Mucosa of descending colon (tissue), 3 donors: ENCODE measurements at regions not wholly inside any gene's neighbourhood (a gene's known extent, or its start where the extent isn't known, plus 50 kb on each side); places are given as distances from the start of the nearest gene placed in this dataset.

Experiments used
- ATAC-seq: fragments of 200-7000 bp; cut with Tn5 transposase; one replicate; pipeline ENCODE4 v1.9.1; 2020; ENCODE audit warnings: mild to moderate bottlenecking, moderate library complexity
- DNase-seq, 3 donors: peaks; one replicate each; pipeline ENCODE4 v3.0.0-alpha.2; 2020
- H3K36me3 ChIP-seq: fragments of 200-600 bp; one replicate; pipeline ENCODE4 v1.8.0; 2021; ENCODE audit warnings: low read depth, mild to moderate bottlenecking
- H3K4me1 ChIP-seq: fragments of 200-600 bp; one replicate; pipeline ENCODE4 v1.8.0; 2021; ENCODE audit warnings: low read depth, mild to moderate bottlenecking
- H3K4me3 ChIP-seq: fragments of 200-600 bp; one replicate; pipeline ENCODE4 v1.8.0; 2021; ENCODE audit warnings: mild to moderate bottlenecking
- H3K9me3 ChIP-seq: fragments of 200-600 bp; one replicate; pipeline ENCODE4 v1.8.0; 2021; ENCODE audit warnings: mild to moderate bottlenecking
- intact Hi-C, 2 donors: fragments of 100-400 bp; cut with DNase I in 1 of 2; cut with micrococcal nuclease in 1 of 2; formaldehyde crosslinking; loops; one replicate each; pipeline versions ENCODE4 v1.11.0 to v1.11.1; 2022; cut with DNase I, micrococcal nuclease
- TF ChIP-seq, protein P1 (sequence below): fragments of 200-600 bp; IDR thresholded peaks from one replicate; pipeline ENCODE4 v1.8.0; 2022; ENCODE audit warnings: antibody characterized with exemption, mild to moderate bottlenecking
- donor health status: DM: no; HTN: no; CAD: no; lungs with moderate emphysema.
- donor health status: DM: no; HTN: no; CAD: no.
- donor health status: DM: no; HTN: yes; CAD: no.

DNA sequence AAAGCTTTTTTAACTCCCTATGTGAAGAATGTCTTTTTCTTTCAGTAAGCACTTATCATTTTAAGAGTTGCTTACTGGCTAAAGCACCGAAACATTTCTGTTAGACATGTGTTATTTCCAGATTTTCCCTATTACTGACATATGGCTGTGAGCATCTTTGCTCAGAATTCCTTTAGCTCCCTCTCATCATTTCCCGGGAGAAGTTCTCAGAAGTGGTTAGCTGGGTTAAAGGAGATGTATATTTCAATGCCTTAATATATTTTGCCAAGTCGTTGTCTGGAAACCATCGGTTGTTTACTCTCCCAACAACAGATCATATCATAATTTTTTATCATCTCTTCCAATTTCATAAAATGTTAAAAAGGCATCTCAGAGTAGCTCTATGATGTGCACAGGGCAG is 396.5 kb downstream of the OCA2 start:
- H3K4me1 ChIP-seq: no peaks in the 10 kb centered on the region
- DNase-seq (no peak), ATAC-seq (no peak)
- intact Hi-C loops: no loop called here
- no peak overlapping the region for H3K4me3 ChIP-seq
- H3K36me3 ChIP-seq: no peaks in the 10 kb centered on the region
- H3K9me3 ChIP-seq: peaks cover 82% of the 10 kb centered on the region
- TF ChIP-seq, protein P1, sequence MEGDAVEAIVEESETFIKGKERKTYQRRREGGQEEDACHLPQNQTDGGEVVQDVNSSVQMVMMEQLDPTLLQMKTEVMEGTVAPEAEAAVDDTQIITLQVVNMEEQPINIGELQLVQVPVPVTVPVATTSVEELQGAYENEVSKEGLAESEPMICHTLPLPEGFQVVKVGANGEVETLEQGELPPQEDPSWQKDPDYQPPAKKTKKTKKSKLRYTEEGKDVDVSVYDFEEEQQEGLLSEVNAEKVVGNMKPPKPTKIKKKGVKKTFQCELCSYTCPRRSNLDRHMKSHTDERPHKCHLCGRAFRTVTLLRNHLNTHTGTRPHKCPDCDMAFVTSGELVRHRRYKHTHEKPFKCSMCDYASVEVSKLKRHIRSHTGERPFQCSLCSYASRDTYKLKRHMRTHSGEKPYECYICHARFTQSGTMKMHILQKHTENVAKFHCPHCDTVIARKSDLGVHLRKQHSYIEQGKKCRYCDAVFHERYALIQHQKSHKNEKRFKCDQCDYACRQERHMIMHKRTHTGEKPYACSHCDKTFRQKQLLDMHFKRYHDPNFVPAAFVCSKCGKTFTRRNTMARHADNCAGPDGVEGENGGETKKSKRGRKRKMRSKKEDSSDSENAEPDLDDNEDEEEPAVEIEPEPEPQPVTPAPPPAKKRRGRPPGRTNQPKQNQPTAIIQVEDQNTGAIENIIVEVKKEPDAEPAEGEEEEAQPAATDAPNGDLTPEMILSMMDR: no peak

DNA sequence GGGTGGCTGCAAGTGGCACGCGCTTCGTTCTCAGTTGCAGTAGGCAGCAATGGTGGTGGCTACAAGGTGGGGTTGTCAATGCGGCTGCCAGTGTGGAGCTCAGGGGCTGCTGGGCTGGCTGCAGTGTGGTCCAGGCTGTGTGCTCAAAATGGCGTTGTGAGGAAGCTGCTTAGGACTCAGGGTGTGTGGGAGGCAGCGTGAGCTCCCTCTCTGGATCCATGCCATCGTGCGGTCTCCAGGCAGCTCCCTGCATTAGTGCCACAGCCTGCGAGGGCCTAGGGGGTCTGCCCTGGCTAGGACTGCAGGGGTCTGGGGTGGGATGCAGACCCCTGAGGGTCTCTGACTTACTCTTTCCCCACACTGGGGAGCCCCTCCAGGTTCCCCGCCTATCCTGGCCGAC is 397.2 kb downstream of the OCA2 start:
- Histone ChIP-seq H3K4me3 (no peak overlapping the region), H3K4me1 (no peaks in the 10 kb centered on the region), H3K9me3 (peaks cover 82% of the 10 kb centered on the region), H3K36me3 (no peaks in the 10 kb centered on the region)
- DNase-seq (no peak), ATAC-seq (no peak)
- TF ChIP-seq, protein P1: no peak
- intact Hi-C loops: no loop called here

DNA sequence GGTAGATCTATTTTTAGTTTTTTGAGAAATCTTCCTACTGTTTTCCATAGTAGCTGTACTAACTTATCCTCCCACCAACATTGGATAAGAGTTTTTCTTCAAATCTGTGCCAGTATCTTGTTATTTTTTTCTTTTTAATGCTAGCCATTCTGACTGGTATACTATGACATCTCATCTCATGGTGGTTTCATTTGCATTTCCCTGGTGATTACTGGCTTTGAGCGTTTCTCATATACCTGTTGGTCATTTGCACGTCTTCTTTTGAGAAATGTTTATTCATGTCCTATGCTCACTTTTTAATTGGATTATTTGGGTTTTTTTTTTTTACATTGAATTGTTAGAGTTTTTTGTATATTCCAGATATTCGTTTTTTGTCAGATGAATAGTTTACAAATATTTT is 398.1 kb downstream of the OCA2 start:
- intact Hi-C loops: no loop called here
- H3K36me3 ChIP-seq: no peaks in the 10 kb centered on the region
- no peak overlapping the region for H3K4me3 ChIP-seq
- TF ChIP-seq, protein P1: no peak
- DNase-seq (no peak), ATAC-seq (no peak)
- H3K9me3 ChIP-seq: peaks cover 84% of the 10 kb centered on the region
- no peaks in the 10 kb centered on the region for H3K4me1 ChIP-seq

DNA sequence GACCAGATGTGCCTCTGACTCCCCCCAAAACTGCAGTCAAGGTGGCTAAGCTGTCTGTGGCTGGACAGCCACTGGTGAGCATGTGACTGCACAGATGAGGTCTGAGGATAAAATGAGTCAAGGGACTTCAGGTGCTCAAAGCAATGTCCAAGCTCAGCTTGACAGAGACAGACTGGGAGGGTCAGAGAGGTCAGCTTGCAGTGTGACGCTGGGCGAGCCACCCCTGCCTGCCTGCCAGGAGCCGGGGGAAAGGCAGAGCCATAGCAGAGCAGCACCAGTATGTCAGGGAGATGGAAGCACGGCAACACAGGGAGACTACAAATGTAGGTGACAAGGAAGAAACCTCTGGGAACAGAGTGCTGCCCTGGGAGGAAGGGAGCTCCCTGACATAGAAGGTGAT is 399.4 kb downstream of the OCA2 start:
- intact Hi-C loops: no loop called here
- DNase-seq: no peak

GRCh38 chr15:27696530-27696929 is 402.6 kb downstream of the OCA2 start:
- Histone ChIP-seq H3K36me3 (no peaks in the 10 kb centered on the region), H3K4me1 (no peaks in the 10 kb centered on the region), H3K9me3 (peaks cover 66% of the 10 kb centered on the region), H3K4me3 (no peak overlapping the region)
- intact Hi-C loops: no loop called here
- no peak for ATAC-seq
- DNase-seq: no peak
- TF ChIP-seq, protein P1: no peak

More for the DNA sequence above, 399.4 kb downstream of the OCA2 start:
- Histone ChIP-seq H3K4me3 (no peak overlapping the region), H3K9me3 (peaks cover 83% of the 10 kb centered on the region), H3K4me1 (no peaks in the 10 kb centered on the region), H3K36me3 (no peaks in the 10 kb centered on the region)
- ATAC-seq: no peak
- TF ChIP-seq, protein P1: no peak

- TF ChIP-seq, protein P1: no peak
- no peak overlapping the region for H3K4me3 ChIP-seq
- no peaks in the 10 kb centered on the region for H3K4me1 ChIP-seq
- peaks cover 69% of the 10 kb centered on the region for H3K9me3 ChIP-seq
- DNase-seq: no peak
- H3K36me3 ChIP-seq: no peaks in the 10 kb centered on the region
- intact Hi-C loops: no loop called here
- ATAC-seq: no peak
Observed at GRCh38 chr15:27695726-27696125, 403.4 kb downstream of the OCA2 start.
